Thyroid gland (tissue), 4 donors: ENCODE measurements at regions not wholly inside any gene's neighbourhood (a gene's known extent, or its start where the extent isn't known, plus 50 kb on each side); places are given as distances from the start of the nearest gene placed in this dataset.

ENCODE experiments used
- CTCF ChIP-seq, 6 experiments: fragments of 200-600 bp in 3 of 6; fragments of 450-650 bp in 3 of 6; sonication (generic) in 3 of 6; IDR thresholded peaks; one replicate each; pipeline ENCODE4 v1.5.1; 2016 to 2019; ENCODE audit warnings: antibody characterized with exemption in 6 of 6, mild to moderate bottlenecking in 2 of 6, inconsistent platforms in 1 of 6, moderate library complexity in 1 of 6
- POLR2A ChIP-seq, 2 donors: fragments of 450-650 bp; IDR thresholded peaks; one replicate each; pipeline ENCODE4 v1.6.1; 2017; ENCODE audit warnings: antibody characterized with exemption in 2 of 2, mild to moderate bottlenecking in 2 of 2, moderate library complexity in 1 of 2

GRCh38 chrX:65871671-65872311 is 168.1 kb downstream of the VSIG4 start:
- TF ChIP-seq POLR2A (IDR thresholded peaks at IDR 0.05) (no peak), CTCF (IDR thresholded peaks at IDR 0.05) (no peak)
